HCT116 (cell line): ENCODE measurements at regions not wholly inside any gene's neighbourhood (a gene's known extent, or its start where the extent isn't known, plus 50 kb on each side); places are given as distances from the start of the nearest gene placed in this dataset.

Source experiments
- ATAC-seq: fragments of 200-7000 bp; cut with Tn5 transposase; 2 replicates; pipeline ENCODE4 v1.9.1; 2020; ENCODE audit warnings: mild to moderate bottlenecking, moderate library complexity
- BruUV-seq: library from RNA; stranded (reverse); fragments of 400-500 nt; replicated peaks from 2 replicates; lab custom pipeline; 2021; lab: Mats Ljungman, UMichigan
- CTCF ChIA-PET: fragments of 300-600 bp; sonication (Branson Sonifier 250); formaldehyde crosslinking; loops from one replicate; lab custom pipeline; 2021; ENCODE audit warnings: antibody characterized with exemption; lab: Charles Lee
- POLR2A ChIA-PET: fragments of 300-600, 350-600 bp; sonication (Branson Sonifier 250); formaldehyde crosslinking; loops from one replicate; lab custom pipeline; 2021; ENCODE audit warnings: antibody characterized with exemption; lab: Charles Lee
- RAD21 ChIA-PET, 2 experiments: fragments of 300-600 bp; sonication (Branson Sonifier 250); formaldehyde crosslinking; loops; one replicate each; lab custom pipeline; 2023; ENCODE audit warnings: low total read pairs in 2 of 2; ENCODE audit not compliant: uncharacterized antibody in 2 of 2, unreplicated experiment in 2 of 2, low non-redundant PET in 1 of 2; lab: Charles Lee
- DNase-seq: peaks from one replicate; pipeline ENCODE4 v3.0.0-alpha.2; 2010; ENCODE audit warnings: low read depth, low spot score
- H2AFZ ChIP-seq: fragments of 200-600 bp; shearing (Covaris generic), sonication (generic); 2 replicates; pipeline ENCODE4 v1.6.1; 2017; ENCODE audit warnings: low read depth, mixed run types, mixed read lengths, antibody characterized with exemption, low read length; ENCODE audit not compliant: poor library complexity, severe bottlenecking
- H3K27ac ChIP-seq: 2 replicates; pipeline ENCODE4 v1.5.1; 2012; ENCODE audit warnings: low read depth, low read length
- H3K27me3 ChIP-seq: fragments of 200-600 bp; sonication (generic); 2 replicates; pipeline ENCODE4 v1.6.1; 2016; ENCODE audit warnings: mixed run types, low read length, mixed read lengths; ENCODE audit not compliant: insufficient read depth
- H3K36me3 ChIP-seq, 2 experiments: fragments of 200-500 bp in 1 of 2; fragments of 200-600 bp in 1 of 2; sonication (Bioruptor generic) in 1 of 2; sonication (generic) in 1 of 2; 2 replicates each; pipeline versions ENCODE4 v1.5.1 to v1.6.1; 2014 to 2016; ENCODE audit warnings: low read length in 2 of 2, inconsistent platforms in 1 of 2, mixed read lengths in 1 of 2, mixed run types in 1 of 2; ENCODE audit not compliant: insufficient read depth in 2 of 2, control insufficient read depth in 1 of 2
- H3K4me1 ChIP-seq, 2 experiments: fragments of 200-600 bp in 1 of 2; sonication (generic) in 1 of 2; 2 replicates each; pipeline versions ENCODE4 v1.5.1 to v1.6.1; 2012 to 2017; ENCODE audit warnings: low read length in 2 of 2, inconsistent platforms in 1 of 2, mild to moderate bottlenecking in 1 of 2, mixed read lengths in 1 of 2, mixed run types in 1 of 2, moderate library complexity in 1 of 2; ENCODE audit not compliant: insufficient read depth in 2 of 2, control insufficient read depth in 1 of 2
- H3K4me2 ChIP-seq: fragments of 200-600 bp; sonication (generic); 2 replicates; pipeline ENCODE4 v1.6.1; 2017; ENCODE audit warnings: mixed run types, low read length, mixed read lengths
- H3K4me3 ChIP-seq, 2 experiments: fragments of 200-600 bp in 1 of 2; sonication (generic) in 1 of 2; replicated peaks in 1 of 2; 2 replicates each; pipeline ENCODE4 v1.5.1; 2011 to 2016; ENCODE audit warnings: low read length in 2 of 2, control low read depth in 1 of 2, low read depth in 1 of 2, mild to moderate bottlenecking in 1 of 2, mixed read lengths in 1 of 2, mixed run types in 1 of 2
- H3K79me2 ChIP-seq: fragments of 200-600 bp; sonication (generic); 2 replicates; pipeline ENCODE4 v1.6.1; 2017; ENCODE audit warnings: mild to moderate bottlenecking, mixed run types, low read length, moderate library complexity, mixed read lengths; ENCODE audit not compliant: insufficient read depth
- H3K9ac ChIP-seq: fragments of 200-600 bp; sonication (generic); 2 replicates; pipeline ENCODE4 v1.6.1; 2016; ENCODE audit warnings: low read length, mixed read lengths
- H3K9me2 ChIP-seq: fragments of 200-600 bp; sonication (generic), shearing (Covaris generic); 2 replicates; pipeline ENCODE4 v1.6.1; 2017; ENCODE audit warnings: mixed run types, mild to moderate bottlenecking, moderate library complexity; ENCODE audit not compliant: insufficient read depth
- H3K9me3 ChIP-seq, 2 experiments: fragments of 200-500 bp in 1 of 2; fragments of 200-600 bp in 1 of 2; sonication (Bioruptor generic) in 1 of 2; sonication (generic) in 1 of 2; 2 replicates each; pipeline ENCODE4 v1.6.1; 2014 to 2017; ENCODE audit warnings: low read length in 2 of 2, mixed read lengths in 2 of 2, inconsistent platforms in 1 of 2, low read depth in 1 of 2, mild to moderate bottlenecking in 1 of 2, mixed run types in 1 of 2, moderate library complexity in 1 of 2; ENCODE audit not compliant: control insufficient read depth in 1 of 2, insufficient read depth in 1 of 2
- H4K20me1 ChIP-seq: fragments of 200-600 bp; sonication (generic), shearing (Covaris generic); 2 replicates; pipeline ENCODE4 v1.6.1; 2017; ENCODE audit warnings: mixed run types, mild to moderate bottlenecking, moderate library complexity; ENCODE audit not compliant: insufficient read depth
- ATF3 ChIP-seq: IDR thresholded peaks from 2 replicates; pipeline ENCODE4 v1.6.1; 2012
- CTCF ChIP-seq, 3 experiments: fragments of 200-600 bp in 1 of 3; sonication (generic) in 1 of 3; IDR thresholded peaks in 2 of 3; conservative IDR thresholded peaks in 1 of 3; 2 replicates each; pipeline ENCODE4 v1.5.1; 2012 to 2017; ENCODE audit warnings: low read depth in 2 of 3, low read length in 2 of 3, antibody characterized with exemption in 1 of 3, borderline replicate concordance in 1 of 3, control low read depth in 1 of 3, mild to moderate bottlenecking in 1 of 3, mixed read lengths in 1 of 3, mixed run types in 1 of 3, moderate library complexity in 1 of 3; ENCODE audit not compliant: insufficient read depth in 1 of 3
- EZH2 ChIP-seq: fragments of 200-600 bp; sonication (generic); IDR thresholded peaks from 2 replicates; pipeline ENCODE4 v1.6.1; 2017; ENCODE audit warnings: antibody characterized with exemption, mixed run types
- EZH2phosphoT487 ChIP-seq: fragments of 200-600 bp; IDR thresholded peaks from 2 replicates; pipeline ENCODE4 v1.6.1; 2018; ENCODE audit warnings: antibody characterized with exemption, borderline replicate concordance
- MAX ChIP-seq: IDR thresholded peaks from 2 replicates; pipeline ENCODE4 v1.6.1; 2012
- RAD21 ChIP-seq: IDR thresholded peaks from 2 replicates; pipeline ENCODE4 v1.6.1; 2012; ENCODE audit warnings: low read depth, mild to moderate bottlenecking
- REST ChIP-seq: IDR thresholded peaks from 2 replicates; pipeline ENCODE4 v1.6.1; 2012; ENCODE audit warnings: low read depth
- TCF7L2 ChIP-seq: IDR thresholded peaks from 2 replicates; pipeline ENCODE4 v1.7.0; 2011; ENCODE audit warnings: borderline replicate concordance, inconsistent platforms; ENCODE audit not compliant: insufficient read depth, insufficient read length; ENCODE audit errors: extremely low read depth
- ZBTB33 ChIP-seq: IDR thresholded peaks from 2 replicates; pipeline ENCODE4 v1.6.1; 2011; ENCODE audit warnings: mild to moderate bottlenecking, low read length, moderate library complexity; ENCODE audit not compliant: insufficient replicate concordance; ENCODE audit errors: extremely low read depth
- ZFX ChIP-seq: fragments of 450-650 bp; IDR thresholded peaks from 2 replicates; pipeline ENCODE4 v1.6.1; 2017
- intact Hi-C: fragments of 100-400 bp; cut with micrococcal nuclease; formaldehyde crosslinking; loops from 2 replicates; pipeline ENCODE4 v1.10.0; 2022

- TF ChIP-seq REST (no peak), EZH2 (no peak), ATF3 (no peak)
Observed at GRCh38 chr4:163748449-163748848, 254.0 kb downstream of the TMA16 start (continued).

GRCh38 chr4:163755013-163755412 lies 260.5 kb downstream of the TMA16 start:
- Histone ChIP-seq H3K27ac (no peak overlapping the region), H3K9me2 (no peaks in the 10 kb centered on the region), H3K4me3 (no peak overlapping the region), H4K20me1 (no peaks in the 10 kb centered on the region), H3K4me1 (no peaks in the 10 kb centered on the region), H3K4me2 (no peak overlapping the region), H2AFZ (peak overlapping the region; percentile 44), H3K36me3 (no peaks in the 10 kb centered on the region), H3K9ac (no peak overlapping the region), H3K27me3 (no peaks in the 10 kb centered on the region), H3K9me3 (no peaks in the 10 kb centered on the region), H3K79me2 (no peaks in the 10 kb centered on the region)
- intact Hi-C loops, result loop anchor here (1.0 kb wide), 1 partner anchor 200 kb away; no protein-coding TSS in a partner anchor
- DNase-seq (no peak), ATAC-seq (peak; percentile 69)
- TF ChIP-seq MAX (no peak), EZH2phosphoT487 (no peak), ZFX (no peak), ZBTB33 (no peak), RAD21 (peak; percentile 53), REST (no peak), CTCF (IDR thresholded peaks at IDR 0.05 in 2 of 3, conservative IDR thresholded peaks at IDR 0.05 in 1 of 3; ENCODE audit: borderline replicate concordance in 1 of 3, insufficient read depth in 1 of 3, low read depth in 2 of 3, low read length in 2 of 3) (peak; percentile 37 to 64 (median 55); a peak in 5 of 6 replicates), TCF7L2 (no peak)
- CTCF ChIA-PET, result interaction anchor here (0.6 to 1.6 kb wide), 9 partner anchors 13 to 977 kb away, joined by 3 to 7 read pairs (median 3); no protein-coding TSS in a partner anchor
- POLR2A ChIA-PET, result no interaction called here
- RAD21 ChIA-PET, result interaction anchor here in 1 of 2 experiments (1.0 kb wide), 1 partner anchor 199 kb away, joined by 3 read pairs; no protein-coding TSS in a partner anchor
- BruUV-seq, result no TSS peak
